ENCODE measurements at regions not wholly inside any gene's neighbourhood (a gene's known extent, or its start where the extent isn't known, plus 50 kb on each side); places are given as distances from the start of the nearest gene placed in this dataset.
"Not testable (repeated sequence)": the region's sequence is repeated elsewhere in the genome, so short reads cannot be mapped to it uniquely, and the experiment has no call there.

DNA sequence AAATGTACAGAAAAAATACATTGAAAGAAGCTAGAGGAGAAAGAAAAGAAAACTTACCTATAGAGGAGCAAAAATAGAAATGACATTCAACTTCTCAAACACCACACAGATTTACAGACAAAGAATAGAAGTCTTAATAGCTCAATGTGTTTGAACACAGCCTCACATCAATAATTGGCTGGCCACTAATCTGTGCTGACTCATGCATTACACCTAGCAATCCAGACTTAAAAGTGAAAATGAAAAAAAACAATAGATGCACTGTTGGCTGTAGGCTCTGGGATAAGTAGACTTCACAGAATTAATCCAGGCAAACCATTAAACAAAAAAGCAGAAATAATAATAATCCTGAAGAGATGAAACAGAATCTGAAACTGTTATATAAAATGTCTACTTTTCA, 961.3 kb upstream of the CELF4 start:
- H3K9me3 ChIP-seq, result no peaks in the 10 kb centered on the region
- H3K27me3 ChIP-seq, result no peaks in the 10 kb centered on the region
- no peaks in the 10 kb centered on the region for H3K36me3 ChIP-seq
- H3K4me3 ChIP-seq, result no peak overlapping the region
- no peak for DNase-seq

DNA sequence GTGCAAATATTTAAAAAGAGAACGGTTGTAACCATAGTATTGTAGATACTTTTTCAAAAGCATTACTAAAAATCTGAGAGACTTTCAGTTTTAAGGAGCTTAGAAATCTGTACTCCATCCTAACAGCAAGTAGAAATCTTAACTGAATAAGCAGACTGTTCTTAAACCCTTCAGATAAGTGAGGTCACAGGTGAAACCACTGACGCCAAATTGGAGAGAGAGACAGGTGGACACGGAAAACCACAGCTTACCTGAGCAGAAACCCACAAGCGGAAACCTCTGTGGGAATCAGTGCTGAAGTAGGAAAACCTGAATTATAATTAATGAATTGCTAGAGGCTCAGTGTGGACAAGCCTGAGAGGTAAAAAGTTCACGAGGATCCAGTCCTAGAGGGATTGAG, 959.4 kb upstream of the CELF4 start:
- no peak overlapping the region for H3K4me3 ChIP-seq
- no peaks in the 10 kb centered on the region for H3K36me3 ChIP-seq
- no peaks in the 10 kb centered on the region for H3K9me3 ChIP-seq
- no peak for DNase-seq
- no peaks in the 10 kb centered on the region for H3K27me3 ChIP-seq

DNA sequence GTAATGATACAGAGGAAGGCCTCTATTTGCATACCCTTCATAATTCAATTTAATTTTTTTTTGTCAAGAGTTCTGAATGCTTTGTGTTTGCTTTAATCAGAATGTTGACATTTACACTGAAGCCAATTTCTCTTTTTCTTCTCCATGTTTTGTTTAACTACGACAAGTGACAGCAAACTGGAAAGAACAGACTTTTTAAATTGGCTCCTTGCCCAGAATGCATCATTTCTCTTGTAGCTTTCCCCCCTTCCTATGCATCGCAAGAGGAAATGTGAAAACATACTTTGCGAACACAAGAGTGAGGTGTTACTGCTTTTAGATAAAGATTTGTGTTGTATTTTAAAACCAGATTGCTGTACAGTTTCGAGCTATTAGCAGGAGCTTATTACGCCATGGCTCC, 955.2 kb upstream of the CELF4 start:
- H3K4me3 ChIP-seq, result no peak overlapping the region
- H3K36me3 ChIP-seq, result no peaks in the 10 kb centered on the region
- DNase-seq, result no peak
- no peaks in the 10 kb centered on the region for H3K27me3 ChIP-seq
- no peaks in the 10 kb centered on the region for H3K9me3 ChIP-seq

DNA sequence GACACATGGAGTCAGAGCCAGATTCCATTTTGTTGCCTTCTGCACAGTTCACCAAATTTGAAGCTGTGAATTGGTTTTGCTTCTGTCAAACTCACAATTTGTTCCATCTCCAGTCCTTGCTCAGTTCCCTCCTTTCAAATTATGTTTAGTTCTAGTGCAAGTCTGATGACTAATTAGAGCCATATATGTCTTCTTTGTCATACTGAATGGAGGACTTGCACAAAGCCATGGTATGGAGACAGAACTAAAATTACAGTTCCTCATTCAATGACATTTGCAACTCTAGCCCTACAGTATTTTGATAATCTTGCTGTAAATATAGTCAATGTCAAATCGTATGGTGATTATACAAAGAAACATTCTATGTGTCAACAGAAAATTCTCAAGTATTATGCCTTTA, 936.9 kb upstream of the CELF4 start:
- no peak for DNase-seq
- no peaks in the 10 kb centered on the region for H3K9me3 ChIP-seq
- no peaks in the 10 kb centered on the region for H3K36me3 ChIP-seq
- H3K27me3 ChIP-seq, result no peaks in the 10 kb centered on the region
- no peak overlapping the region for H3K4me3 ChIP-seq

DNA sequence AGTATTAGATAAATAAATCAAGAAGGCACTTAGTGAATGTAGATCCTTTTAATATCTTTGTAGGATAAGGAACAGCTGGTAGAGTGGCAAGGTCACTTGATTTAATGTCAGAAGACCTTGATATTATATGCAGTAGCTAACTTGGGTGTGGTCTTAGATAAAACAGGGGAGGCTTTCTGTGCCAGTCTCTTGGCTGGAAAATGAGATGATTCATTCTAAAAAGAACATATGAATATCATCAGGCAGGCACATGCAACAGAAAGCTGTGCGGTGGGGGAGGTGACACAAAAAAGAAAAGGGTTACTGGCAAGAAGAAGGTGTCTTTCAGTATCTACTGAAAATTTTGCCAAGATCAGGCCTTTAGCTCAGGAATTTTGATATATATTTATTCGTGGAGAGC, 931.7 kb upstream of the CELF4 start:
- no peaks in the 10 kb centered on the region for H3K27me3 ChIP-seq
- H3K4me3 ChIP-seq, result no peak overlapping the region
- DNase-seq, result no peak
- H3K36me3 ChIP-seq, result no peaks in the 10 kb centered on the region
- H3K9me3 ChIP-seq, result no peaks in the 10 kb centered on the region

DNA sequence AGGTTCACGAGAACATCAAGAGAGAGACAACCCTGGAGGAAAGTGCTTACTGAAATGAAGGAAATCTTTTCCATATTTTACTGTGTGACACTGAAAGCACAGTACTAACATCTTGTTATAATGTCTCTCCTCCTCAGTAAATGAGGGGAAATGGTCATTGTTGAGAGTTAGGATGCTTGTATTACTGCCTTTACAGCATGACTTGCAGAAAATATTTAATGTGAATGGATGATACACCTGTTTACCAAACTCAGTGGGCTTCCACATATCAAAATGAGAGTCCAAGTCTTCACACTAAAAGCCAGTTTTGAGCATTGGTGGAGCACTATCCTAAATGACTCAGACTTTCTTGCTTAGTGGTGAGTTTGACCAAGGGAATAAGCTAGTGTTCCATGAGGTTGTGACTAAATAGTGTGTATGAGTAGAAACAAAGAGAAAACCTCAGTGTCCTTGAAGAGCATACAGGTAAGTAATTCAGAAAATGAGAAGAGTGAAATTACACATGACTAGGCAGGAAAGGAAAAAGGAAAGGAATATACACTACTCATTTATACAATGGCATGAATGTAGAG, 930.7 kb upstream of the CELF4 start:
- DNase-seq, result no peak
- H3K4me3 ChIP-seq, result no peak overlapping the region
- H3K27me3 ChIP-seq, result no peaks in the 10 kb centered on the region
- H3K36me3 ChIP-seq, result no peaks in the 10 kb centered on the region
- no peaks in the 10 kb centered on the region for H3K9me3 ChIP-seq

DNA sequence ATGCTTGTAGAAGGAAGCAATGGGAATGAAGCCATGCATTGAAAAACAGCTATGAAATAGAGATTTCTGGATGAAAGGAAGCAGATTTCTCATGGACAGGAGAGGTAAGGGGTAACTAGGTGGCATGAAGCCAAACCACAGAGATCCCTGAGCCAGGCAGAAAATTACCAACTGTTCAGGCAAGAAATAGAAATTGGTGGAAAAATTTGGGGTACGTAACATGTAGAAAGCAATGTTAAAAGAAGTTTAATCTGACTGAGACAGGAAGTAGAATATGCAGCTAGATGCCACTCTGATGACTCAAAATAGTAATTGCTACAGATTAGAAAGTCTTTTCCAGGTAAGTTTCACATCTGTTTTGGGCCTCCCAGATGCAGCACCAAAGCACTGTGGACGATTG, 928.5 kb upstream of the CELF4 start:
- H3K36me3 ChIP-seq, result no peaks in the 10 kb centered on the region
- H3K4me3 ChIP-seq, result no peak overlapping the region
- DNase-seq, result no peak
- no peaks in the 10 kb centered on the region for H3K27me3 ChIP-seq
- no peaks in the 10 kb centered on the region for H3K9me3 ChIP-seq

DNA sequence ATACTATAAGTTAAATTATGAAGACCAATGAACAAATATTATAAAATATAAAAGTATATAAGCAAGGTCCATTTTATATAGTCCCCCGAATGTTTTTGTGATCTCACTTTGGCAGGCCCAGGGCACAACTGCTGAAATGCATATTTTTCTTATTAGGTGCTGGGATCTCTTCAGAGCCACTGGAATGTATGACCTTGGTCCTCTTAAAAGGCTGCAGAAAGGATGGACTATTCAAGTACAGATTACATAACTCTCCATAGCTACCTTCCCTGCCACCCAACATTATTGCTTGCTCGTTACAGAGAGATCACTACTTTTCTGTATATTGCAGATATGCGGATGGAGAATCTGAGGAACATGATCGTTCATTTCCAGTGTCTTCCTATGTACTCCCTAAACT, 925.6 kb upstream of the CELF4 start:
- Histone ChIP-seq H3K4me3 (no peak overlapping the region), H3K27me3 (no peaks in the 10 kb centered on the region), H3K36me3 (no peaks in the 10 kb centered on the region), H3K9me3 (no peaks in the 10 kb centered on the region)
- no peak for DNase-seq

DNA sequence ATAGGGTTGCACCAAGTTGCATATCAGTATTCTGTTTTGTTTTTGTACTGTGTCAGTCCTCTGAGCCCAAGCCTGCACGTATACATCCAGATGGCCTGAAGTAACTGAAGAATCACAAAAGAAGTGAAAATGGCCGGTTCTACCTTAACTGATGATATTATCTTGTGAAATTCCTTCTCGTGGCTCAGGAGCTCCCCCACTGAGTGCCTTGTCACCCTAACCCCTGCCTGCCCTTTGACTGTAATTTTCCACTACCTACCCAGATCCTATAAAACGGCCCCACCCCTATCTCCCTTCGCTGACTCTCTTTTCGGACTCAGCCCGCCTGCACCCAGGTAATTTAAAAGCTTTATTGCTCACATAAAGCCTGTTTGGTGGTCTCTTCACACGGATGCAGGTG, 924.1 kb upstream of the CELF4 start:
- H3K36me3 ChIP-seq, DNase-seq, H3K4me3 ChIP-seq, H3K27me3 ChIP-seq, H3K9me3 ChIP-seq: not testable (repeated sequence)

DNA sequence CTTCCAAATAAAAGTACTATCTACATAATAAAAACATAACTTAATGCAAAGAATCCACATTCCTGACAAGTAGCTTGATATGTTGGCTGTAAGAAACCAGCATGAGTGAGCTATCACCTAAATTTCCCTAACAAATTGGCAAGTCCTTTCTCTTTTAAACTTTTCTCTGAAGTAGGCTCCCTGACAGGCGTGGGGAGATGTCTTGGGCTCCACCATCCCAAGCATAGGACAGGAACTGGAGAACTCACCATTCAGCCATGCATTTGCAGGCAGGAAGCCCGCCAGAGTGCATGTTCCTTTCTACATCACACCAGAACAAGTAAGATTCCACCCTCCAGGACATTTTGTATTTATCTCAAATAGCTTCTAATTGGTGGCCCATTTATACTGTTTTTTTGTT, 921.9 kb upstream of the CELF4 start:
- DNase-seq, result no peak
- no peaks in the 10 kb centered on the region for H3K9me3 ChIP-seq
- no peaks in the 10 kb centered on the region for H3K36me3 ChIP-seq
- no peak overlapping the region for H3K4me3 ChIP-seq
- H3K27me3 ChIP-seq, result no peaks in the 10 kb centered on the region

DNA sequence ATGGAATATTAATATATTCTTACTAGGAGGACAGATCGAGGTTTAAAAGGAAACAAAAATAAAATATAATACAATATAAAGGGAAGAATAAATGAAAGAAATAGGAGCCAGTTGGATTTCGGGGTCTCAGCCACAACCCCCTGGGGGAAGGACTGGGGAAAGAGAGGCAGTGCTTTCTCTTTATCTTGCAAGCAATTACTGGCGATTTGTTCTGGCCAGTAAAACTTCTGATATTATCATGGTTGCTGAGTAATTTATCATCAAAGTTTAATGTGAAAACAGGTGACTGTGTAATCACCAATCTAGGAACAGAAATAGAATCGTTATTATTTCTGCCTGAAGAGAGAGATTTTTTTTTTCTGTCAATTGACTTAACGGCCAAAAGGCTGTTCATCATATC, 917.7 kb upstream of the CELF4 start:
- no peaks in the 10 kb centered on the region for H3K36me3 ChIP-seq
- no peak overlapping the region for H3K4me3 ChIP-seq
- no peaks in the 10 kb centered on the region for H3K27me3 ChIP-seq

DNA sequence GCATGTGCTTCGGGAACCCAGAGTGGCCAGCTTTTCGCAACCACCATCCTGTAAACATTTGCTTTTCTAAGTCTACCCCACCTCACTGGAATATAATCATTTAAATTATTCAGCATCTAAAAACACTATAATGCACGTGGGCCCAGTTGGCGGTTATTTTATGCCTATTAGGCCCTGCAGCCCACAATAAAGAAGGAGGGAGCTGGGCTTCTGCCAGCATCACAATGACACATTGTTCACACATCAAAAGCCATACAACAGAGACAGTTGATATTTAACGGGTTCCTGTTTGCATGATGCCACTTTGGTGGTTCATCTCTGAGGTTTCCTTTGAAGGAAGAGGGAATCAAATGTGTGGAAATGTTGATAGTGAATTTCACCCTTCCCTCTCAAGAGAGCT, 916.0 kb upstream of the CELF4 start:
- H3K36me3 ChIP-seq, result no peaks in the 10 kb centered on the region
- no peaks in the 10 kb centered on the region for H3K9me3 ChIP-seq
- no peaks in the 10 kb centered on the region for H3K27me3 ChIP-seq
- no peak for DNase-seq
- no peak overlapping the region for H3K4me3 ChIP-seq

More for the DNA sequence above, 917.7 kb upstream of the CELF4 start:
- no peaks in the 10 kb centered on the region for H3K9me3 ChIP-seq
- no peak for DNase-seq

DNA sequence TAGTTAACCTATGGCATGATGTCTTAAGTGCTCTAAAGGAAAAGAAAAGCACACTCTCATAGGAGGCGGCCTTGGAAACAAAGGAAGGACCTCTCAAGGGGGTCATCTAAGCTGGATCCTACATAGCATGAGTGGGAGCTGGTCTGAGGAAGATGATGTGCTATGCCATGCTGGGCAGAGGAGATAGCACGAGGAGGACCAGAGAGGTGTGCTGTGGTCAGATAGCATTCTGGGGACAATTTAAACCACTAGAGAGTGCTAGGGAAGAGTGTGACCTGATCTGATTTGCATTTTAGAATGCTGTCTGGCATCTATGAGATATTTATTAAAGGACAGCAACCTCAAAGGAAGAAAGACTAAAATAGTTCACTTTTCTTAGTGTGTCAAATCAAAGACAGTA, 910.1 kb upstream of the CELF4 start:
- H3K36me3 ChIP-seq, result no peaks in the 10 kb centered on the region

DNA sequence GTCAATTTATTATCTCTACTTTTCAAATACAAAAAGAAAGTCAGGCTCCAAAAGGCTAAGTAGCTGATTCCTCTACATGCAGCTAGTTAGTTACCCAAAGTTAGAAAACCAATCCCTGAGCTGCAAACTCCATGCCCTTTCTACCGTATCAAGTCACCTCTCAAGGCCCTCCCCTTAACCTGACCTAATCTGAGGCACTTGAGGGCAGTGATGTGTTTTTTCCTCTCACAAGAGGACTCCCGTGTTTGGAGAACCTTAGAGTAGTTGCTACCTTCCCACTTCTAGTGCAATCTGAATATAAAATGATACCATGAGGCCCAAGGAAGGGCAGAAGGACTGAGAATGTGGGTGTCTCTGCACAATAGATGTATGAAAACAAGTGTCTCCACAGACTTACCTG, 907.9 kb upstream of the CELF4 start:
- H3K4me3 ChIP-seq, result no peak overlapping the region
- H3K9me3 ChIP-seq, result no peaks in the 10 kb centered on the region
- no peak for DNase-seq
- H3K36me3 ChIP-seq, result no peaks in the 10 kb centered on the region
- no peaks in the 10 kb centered on the region for H3K27me3 ChIP-seq

More for the DNA sequence above, 910.1 kb upstream of the CELF4 start:
- no peak overlapping the region for H3K4me3 ChIP-seq
- no peak for DNase-seq
- no peaks in the 10 kb centered on the region for H3K27me3 ChIP-seq
- H3K9me3 ChIP-seq, result no peaks in the 10 kb centered on the region

DNA sequence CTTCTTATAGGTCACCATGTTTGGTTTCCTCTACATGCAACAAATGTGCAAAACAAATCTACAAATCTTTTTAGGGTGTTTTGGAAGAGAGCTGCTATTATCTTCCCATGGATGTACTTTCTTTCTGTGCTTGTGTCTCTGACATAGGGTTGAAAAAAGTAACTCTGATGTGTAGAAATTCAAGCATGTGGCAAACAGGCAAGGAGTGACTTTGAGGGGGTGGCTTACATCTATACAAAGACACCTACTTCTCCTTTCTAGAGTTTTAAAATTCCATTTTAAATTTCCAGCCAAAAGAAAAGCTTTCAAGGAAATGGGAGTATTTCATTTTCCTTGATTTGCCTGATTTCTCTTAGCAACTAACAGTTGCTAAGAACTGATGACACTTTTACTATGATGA, 904.8 kb upstream of the CELF4 start:
- Histone ChIP-seq H3K36me3 (no peaks in the 10 kb centered on the region), H3K27me3 (no peaks in the 10 kb centered on the region), H3K9me3 (no peaks in the 10 kb centered on the region), H3K4me3 (no peak overlapping the region)
- no peak for DNase-seq

DNA sequence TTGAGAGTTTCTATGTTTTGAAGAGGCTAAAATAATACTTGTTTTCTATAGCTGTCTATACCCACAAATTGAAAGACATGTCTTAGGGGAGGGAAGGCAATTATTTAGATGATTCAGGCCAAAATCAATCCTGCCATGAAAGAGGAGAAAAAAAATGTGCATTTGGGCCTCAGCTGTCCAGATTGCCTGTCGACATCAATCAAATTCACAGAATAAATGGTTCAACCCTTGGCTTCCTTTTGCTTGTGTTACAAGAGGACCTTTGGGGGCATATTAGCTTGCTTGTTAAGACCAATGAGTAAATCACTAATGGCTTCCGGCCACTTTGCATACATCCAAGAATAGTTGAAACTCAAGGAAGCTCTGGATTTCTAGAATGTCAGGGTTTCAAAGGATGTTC, 900.8 kb upstream of the CELF4 start:
- H3K27me3 ChIP-seq, result no peaks in the 10 kb centered on the region
- no peak overlapping the region for H3K4me3 ChIP-seq
- H3K9me3 ChIP-seq, result no peaks in the 10 kb centered on the region
- no peaks in the 10 kb centered on the region for H3K36me3 ChIP-seq
- DNase-seq, result no peak

DNA sequence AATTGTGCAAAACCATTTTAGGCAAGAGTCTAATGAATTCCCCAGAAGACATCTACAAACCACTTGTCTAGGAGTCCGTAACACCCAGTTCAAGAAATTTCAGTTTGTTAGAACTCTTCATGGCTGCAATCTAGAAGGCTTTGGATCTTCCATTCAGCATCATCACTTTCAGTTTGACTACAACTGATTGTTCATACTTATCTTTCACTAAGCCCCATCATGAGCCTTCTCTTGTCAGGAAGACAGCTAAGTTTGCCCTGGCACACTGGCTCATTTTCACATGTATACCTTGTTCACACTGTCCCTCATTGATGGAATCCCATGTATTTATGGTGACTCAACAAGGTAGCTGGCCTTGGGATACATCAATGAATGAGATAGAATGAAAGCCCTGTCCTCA, 898.4 kb upstream of the CELF4 start:
- Histone ChIP-seq H3K36me3 (no peaks in the 10 kb centered on the region), H3K9me3 (no peaks in the 10 kb centered on the region), H3K27me3 (no peaks in the 10 kb centered on the region), H3K4me3 (no peak overlapping the region)
- DNase-seq, result no peak

DNA sequence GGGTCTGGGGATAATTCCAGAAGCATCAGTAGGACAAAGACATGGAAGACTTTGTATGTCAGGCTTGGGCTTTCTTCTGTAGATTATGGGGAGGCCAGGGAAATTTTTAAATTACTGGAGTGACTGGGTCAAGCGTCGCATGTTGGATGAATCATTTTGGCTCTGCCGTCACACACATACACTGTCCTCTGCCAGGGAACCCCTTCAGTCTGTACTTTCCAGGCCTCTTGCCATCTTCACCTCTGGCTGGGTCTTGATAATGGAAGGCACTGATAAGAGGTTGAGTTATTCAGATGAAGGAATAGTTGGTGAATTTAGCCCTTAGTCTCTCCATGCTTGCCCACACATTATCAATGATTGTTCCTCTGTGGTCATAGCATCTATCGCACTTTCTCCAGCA, 895.1 kb upstream of the CELF4 start:
- H3K27me3 ChIP-seq, result no peaks in the 10 kb centered on the region
- no peaks in the 10 kb centered on the region for H3K36me3 ChIP-seq
- H3K9me3 ChIP-seq, result no peaks in the 10 kb centered on the region
- no peak for DNase-seq
- no peak overlapping the region for H3K4me3 ChIP-seq

Measured in MG63 (cell line).